SK-N-SH (cell line): ENCODE measurements at regions not wholly inside any gene's neighbourhood (a gene's known extent, or its start where the extent isn't known, plus 50 kb on each side); places are given as distances from the start of the nearest gene placed in this dataset.

ENCODE experiments used
- CTCF ChIP-seq: fragments of 200-600 bp; sonication (generic); IDR thresholded peaks from 2 replicates; pipeline ENCODE4 v1.6.1; 2017; ENCODE audit warnings: antibody characterized with exemption, mild to moderate bottlenecking, moderate library complexity
- EP300 ChIP-seq, 2 experiments: IDR thresholded peaks; 2 replicates each; pipeline versions ENCODE4 v1.4.0 to v1.6.1; 2012; ENCODE audit warnings: borderline replicate concordance in 1 of 2, low read depth in 1 of 2, low read length in 1 of 2
- FOXM1 ChIP-seq: IDR thresholded peaks from 2 replicates; pipeline ENCODE4 v1.4.0; 2012; ENCODE audit warnings: low read depth, mild to moderate bottlenecking
- MAX ChIP-seq: IDR thresholded peaks from 2 replicates; pipeline ENCODE4 v1.4.0; 2012; ENCODE audit warnings: low read depth
- RCOR1 ChIP-seq: fragments of 150-350 bp; IDR thresholded peaks from 2 replicates; pipeline ENCODE4 v1.6.1; 2017; ENCODE audit warnings: antibody characterized with exemption, low read length
- SMC3 ChIP-seq: IDR thresholded peaks from 2 replicates; pipeline ENCODE4 v1.6.1; 2012; ENCODE audit warnings: low read depth, low read length, improper control_type of control experiment

- no peak for TF ChIP-seq CTCF
- no peak for TF ChIP-seq EP300 (IDR thresholded peaks at IDR 0.05; ENCODE audit: borderline replicate concordance in 1 of 2, low read depth in 1 of 2, low read length in 1 of 2)
- no peak for TF ChIP-seq FOXM1
- no peak for TF ChIP-seq RCOR1
- no peak for TF ChIP-seq SMC3
- no peak for TF ChIP-seq MAX
These were observed 96.0 kb downstream of the PLEKHG1 start for GRCh38 chr6:150695652-150696051.
